ENCODE measurements at regions not wholly inside any gene's neighbourhood (a gene's known extent, or its start where the extent isn't known, plus 50 kb on each side); places are given as distances from the start of the nearest gene placed in this dataset.

DNA sequence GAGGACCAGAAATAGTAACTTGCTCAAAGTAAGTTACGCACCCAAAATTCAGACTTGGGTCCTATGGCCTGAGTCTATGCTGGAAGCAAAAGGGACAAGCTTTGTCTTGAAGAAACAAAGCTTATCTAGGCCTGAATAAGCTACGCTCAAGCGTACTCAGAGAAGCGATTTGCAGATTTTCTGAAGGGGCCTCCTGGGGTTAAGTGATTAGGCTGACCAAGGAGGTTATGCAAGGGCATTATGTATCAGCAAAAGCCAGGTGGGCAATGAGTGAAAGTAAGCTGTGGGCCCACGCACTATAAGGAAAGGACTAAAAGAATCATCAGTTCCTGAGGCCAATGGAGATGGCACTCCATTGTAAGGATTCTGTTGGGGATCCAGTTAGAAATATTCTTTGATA is 122.1 kb downstream of the SNX18 start:
- DNase-seq: no peak

DNA sequence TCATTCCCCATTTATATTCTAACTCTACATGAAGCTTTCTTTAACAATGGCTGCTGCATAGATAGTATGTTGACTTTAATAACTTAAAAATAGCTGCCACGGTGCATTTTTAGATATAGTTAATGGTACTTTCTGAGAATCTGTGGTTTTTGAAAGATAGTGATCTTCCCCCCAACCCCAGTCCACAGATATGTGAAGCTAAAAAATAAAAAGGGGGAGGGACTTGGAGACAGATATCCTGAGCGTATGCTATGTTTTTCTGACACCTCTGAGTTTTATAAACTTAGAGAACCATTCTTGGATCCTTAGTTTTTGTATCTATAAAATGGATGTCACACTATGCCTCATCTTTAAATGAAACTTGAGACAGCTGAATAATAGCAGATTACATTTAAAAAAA is 120.5 kb downstream of the SNX18 start:
- DNase-seq: no peak

DNA sequence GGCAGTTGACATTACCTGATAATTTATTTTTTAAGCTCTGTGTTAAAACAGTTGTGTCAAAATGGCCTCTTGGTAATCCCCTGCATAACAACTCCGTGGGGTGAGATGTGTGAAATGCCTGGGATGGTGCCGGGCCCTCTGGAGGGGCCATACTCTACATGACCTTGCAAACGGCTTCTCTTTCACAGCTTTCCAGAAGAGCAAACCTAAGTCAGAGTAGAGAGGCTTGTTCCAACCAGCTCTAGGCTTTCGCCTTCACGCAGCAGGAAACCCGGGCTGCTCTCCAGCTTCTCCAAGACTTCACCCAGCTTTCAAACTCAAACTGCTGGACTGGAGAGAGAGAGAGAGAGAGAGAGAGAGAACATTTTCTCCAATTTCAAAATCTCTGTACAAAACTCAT is 120.1 kb downstream of the SNX18 start:
- DNase-seq: no peak

DNA sequence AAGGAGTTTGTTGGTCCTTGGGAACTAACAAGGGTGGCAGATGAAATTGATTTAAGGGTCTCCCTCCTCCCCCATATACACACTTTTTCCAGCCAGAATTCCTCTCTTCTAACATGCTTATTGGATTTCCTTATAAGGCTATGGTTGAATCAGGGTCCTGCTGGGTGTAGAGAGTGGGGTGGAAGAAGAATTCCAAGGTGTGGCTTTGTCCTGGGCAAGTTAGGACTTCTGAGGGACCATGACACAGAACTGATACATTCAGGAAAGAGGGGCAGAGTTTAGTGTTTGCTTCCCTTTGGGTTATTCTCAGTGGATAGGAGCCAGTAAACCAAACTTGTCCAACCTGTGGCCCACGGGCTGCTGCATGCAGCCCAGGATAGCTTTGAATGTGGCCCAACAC is 116.5 kb downstream of the SNX18 start:
- no peak for DNase-seq

DNA sequence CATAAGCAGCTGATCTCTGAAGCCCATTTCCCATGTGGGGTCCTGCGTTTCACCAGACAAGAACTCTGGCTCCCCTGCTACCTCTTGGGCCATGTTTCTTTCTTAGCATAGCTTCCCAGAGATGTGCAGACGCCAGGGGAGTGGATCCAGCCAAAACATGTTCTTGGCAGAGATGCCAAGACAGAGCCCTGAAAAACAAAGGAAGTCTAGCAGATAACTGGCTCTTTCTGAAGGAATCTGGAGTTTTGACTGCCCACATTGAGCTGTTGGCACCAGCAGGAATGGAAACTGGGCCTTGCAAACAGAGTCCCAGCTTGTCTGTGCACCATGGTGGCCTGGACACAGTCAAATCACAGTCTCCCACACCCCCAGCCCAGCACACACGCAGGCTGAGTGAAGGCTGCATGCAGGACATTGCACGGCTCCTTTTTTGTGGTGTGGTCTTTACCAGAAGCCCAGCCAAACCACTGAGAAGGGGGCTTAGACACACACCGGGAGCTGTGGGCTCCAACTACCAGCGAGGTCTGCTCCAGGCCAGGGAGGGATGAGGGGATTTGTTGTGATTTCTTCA is 114.7 kb downstream of the SNX18 start:
- no peak for DNase-seq

DNA sequence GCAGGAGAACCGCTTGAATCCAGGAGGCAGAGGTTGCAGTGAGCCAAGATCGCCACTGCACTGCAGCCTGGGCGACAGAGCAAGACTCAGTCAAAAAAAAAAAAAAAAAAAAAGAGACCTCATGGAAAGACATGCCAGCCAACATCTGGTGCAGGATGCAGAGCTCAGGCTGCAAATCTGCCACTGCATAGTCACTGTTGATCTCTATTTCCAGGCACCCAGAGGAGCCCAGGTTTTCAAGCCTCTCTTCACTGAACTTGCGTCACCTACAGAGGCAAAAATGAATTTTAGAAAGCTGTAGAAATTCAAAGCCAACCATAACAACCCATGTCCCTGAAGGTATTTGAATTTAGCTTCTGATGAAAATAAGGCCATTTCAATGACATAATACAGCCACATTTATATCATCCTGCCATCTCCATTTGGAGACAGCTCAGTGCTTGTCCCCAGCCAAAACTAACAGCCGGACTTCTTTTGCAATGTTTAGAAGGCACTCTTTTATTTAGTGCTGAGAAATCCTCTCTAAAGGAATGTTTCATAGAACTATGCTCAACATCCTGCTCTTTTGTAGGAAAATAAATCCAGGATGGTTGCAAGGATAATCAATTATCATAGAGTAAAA is 113.3 kb downstream of the SNX18 start:
- DNase-seq: peak; percentile 52

DNA sequence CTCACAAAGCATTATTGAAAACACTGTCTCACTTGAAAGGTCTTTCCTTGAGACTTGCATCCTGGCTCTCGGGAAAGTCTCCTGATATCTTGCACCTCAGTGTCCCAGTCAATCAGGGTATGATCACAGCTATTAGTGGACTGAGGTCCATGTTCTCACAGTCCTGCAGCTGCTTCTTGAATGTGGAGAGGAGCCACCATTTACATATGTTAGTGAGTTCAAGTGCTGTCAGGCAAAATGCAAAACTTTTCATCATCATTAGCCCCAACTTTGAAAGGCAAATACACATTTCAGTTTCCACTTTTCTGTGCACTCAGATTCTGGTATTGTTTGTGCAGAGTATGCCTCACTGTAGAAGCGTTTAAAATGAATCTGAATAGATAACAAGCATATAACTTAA is 111.6 kb downstream of the SNX18 start:
- no peak for DNase-seq

DNA sequence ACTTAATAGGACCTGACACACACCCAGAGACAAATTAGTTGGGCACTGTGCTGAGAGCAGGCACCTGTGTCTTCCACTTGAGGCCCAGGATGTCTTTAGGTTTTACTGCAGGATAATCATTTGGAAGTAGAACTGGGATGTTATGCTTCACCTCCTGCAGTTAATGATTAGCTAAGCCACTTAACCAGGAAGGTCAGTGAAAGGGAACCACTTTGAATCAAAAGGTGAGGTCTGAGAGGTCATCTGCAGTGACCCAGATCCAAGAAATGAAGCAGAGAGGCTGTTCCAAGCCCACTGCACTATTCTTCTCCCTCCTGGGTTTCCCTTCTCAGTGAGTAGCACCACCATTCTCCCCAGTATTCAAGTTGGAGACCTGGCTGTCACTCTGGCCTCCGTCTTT is 110.5 kb downstream of the SNX18 start:
- no peak for DNase-seq

DNA sequence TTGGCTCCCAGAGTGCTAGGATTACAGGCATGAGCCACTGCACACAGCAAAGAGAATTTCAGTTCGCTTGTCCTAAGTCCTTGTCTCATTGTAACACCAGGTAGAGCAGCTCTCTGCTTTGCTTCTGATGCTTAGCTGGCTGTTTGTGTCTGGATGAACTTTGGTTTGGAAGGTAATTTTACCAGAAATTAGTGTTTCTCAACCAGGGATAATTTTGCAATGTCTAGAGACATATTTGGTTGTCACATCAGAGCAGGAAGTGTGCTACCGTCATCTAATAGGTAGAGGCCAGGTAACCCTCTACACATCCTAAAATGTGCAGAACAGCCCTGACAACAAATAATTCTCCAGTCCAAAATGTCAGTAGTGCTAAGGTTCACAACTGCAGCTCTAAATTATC is 108.8 kb downstream of the SNX18 start:
- no peak for DNase-seq

DNA sequence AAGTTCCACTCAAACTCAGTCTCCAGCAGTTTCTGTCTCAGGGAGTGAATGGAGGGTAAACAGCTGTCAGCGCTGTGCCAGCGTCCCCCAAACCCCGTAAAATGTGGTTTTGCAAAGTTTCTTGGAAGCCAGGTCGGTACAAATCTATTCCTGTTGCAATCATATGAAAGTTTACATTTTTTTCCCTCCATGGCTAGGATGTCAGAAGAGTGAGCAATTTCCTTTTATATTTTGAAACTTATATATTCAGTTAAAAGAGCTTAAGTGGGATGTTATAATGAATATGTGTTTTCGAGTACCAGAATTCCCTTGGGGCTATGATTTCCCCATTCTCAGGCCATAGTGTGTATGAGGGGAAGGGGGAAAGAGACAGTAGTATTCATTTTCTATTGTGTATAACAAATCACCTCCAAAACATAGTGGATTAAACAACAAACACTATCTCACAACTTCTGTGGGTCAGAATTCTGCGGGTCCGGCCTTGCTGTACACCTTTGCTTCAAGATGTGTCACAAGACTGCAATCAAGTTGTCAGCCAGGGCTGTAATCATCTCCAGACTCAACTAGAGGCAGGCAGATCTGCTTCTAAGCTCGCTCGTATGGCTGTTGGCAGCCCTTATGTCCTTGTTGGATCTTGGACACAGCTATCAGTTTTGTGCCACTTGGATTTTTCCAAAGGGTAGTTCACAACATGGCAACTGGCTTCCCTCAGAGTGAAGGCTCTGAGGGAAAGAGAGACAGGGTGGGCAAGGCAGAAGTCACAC is 107.4 kb downstream of the SNX18 start:
- DNase-seq: peak; percentile 91

DNA sequence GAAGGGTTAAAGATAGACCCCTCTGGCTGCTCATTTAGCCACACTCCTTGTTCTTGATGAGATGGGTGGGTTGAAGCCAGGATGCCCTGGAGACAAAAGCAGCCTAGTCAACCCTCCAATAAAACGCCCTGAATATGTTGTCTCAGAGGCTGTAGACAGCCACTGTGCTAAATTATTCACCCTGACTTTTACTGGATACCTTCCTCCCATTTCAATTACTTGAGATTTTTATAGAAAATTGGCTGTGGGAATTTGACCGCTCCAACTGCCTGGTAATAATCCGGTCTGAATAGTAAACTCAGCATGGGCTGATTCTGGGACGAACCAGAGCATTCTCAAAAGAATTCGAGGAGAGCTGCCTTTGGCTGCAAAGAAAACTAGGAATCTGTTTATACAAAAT is 104.2 kb downstream of the SNX18 start:
- no peak for DNase-seq

DNA sequence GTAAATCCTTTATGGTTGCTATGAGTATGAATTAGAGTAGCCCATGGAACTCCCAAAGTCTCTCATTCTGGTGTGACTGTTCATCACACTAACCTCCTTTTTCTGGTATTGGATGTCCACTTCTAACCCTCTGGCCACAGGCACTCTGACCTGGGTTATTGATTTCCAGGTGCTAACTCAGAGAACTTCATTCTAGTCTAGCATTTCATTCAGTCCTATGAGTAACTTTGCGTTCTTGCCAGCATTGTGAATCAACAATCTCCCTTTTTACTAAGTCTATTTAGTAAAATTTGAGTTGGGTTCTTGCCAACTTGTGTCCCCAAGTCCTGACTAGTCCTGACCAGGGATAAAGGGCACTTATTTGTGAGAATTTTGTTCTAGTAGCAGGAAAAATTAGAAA is 103.5 kb downstream of the SNX18 start:
- DNase-seq: no peak

DNA sequence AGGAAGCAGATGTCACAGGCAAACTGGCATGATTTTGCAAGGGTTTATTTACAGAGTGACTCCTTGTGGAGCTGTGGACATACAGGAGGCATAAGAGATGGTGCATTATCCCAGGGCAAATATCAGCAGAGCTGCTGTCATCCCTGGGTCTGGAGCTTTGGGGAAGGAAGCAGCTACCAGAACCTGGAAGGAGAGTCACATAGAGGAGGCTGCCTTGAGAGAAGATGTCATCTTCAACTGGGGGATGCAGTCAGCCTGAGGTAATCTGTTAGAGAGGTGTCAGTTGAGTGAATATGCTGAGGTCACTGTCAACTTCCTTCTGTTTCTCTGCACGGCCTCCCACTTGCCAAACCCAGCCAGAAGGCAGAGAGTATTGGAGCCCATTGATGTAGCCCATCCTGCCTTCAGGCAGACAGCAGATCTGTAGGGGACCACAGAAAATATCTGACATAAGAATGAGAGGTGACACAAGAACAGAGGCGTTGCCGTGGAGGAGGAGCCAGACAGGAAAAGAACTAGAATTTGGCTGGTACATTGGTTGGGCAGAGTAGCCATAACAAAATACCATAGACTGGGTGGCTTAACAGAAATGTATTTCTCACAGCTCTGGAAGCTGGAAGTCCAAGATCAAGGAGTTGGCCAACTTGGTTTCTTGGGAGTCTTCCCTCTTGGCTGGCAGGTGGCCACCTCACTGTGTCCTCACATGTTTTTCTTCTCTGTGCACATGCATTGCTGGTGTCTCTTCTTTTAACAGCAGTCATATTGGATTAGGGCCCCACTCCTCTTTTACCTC is 102.8 kb downstream of the SNX18 start:
- peak; percentile 51 for DNase-seq

DNA sequence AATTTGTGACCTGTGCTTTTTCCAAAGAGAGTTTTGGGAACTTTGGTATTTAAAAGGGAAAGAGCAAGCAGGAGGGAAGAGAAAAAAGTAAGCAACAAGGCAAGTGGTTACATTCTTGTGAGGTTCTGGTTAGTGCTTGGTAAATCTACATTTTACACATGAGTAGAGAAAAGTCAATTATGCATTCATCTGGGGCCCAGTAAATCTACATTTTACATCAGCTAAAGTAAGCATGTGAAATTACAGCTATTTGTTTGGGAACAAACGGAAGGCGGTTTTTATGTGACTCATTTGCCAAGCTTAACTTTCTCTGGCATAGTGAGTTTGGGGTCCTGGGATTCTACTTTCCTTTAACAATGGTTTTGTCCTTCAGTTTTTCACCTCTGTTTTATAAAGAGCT is 102.2 kb downstream of the SNX18 start:
- no peak for DNase-seq

DNA sequence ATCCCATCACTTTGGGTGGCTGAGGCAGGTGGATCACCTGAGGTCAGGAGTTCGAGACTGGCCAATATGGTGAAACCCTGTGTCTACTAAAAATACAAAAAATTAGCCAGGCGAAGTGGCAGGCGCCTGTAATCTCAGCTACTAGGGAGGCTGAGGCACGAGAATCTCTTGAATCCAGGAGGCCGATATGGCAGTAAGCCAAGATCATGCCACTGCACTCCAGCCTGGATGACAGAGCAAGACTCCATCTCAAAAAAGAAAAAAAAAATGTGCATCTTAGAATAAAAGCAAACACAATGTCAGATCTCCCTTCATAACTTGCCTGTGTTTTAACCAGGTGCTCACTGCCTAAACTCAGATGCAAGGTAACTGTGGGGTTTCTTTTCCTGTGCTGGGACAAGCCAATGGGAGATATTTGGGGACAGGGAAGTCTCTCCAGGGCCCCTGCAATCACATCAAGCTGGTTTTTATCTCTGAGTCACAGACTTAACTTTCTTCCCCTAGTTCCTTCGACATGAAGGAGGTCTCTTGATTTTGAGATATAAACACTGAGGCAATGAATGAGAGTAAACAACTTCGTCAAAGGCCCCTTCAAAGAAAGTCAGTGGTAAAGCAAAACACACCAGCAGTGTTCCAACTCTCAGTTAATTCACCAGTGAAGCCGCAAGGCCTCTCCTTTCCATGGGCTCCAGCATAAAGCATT is 99.1 kb downstream of the SNX18 start:
- DNase-seq: no peak

DNA sequence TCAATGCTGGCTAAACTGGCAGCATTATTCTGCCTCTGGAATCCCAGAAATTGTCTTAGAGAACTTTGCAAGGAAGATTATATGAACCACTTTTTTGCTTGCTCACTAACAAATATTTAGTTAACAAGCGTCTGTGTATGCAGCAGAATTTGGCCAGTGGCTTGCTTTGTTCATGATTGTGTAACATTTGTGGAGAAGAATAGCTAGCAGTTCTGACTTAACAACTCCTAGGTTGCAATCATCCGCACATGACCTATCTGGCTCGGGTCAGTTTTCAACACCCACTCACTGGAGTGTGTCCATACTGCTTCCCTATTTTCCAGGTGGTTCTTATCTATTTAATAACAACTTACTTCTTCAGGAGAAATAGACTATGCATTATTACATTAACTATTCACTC is 98.5 kb downstream of the SNX18 start:
- no peak for DNase-seq

DNA sequence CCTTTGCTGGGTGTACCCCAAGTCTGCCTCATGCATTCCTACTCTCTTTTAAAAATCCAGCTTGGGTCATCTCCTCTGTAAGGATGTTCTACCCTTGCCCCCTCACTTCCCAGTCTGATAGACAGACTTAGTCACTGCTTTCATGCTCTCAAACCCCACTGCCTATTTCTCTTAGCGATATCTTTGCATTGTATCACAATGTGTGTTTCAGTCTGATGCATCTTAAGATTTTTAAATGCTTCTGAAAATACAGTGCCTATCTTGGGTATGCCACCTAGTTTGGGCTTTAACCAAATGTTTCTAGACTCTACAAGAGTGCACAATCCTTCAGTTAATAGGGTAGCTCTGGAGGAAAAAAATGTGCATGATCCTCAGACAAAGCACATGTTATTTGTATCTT is 97.8 kb downstream of the SNX18 start:
- DNase-seq: no peak

DNA sequence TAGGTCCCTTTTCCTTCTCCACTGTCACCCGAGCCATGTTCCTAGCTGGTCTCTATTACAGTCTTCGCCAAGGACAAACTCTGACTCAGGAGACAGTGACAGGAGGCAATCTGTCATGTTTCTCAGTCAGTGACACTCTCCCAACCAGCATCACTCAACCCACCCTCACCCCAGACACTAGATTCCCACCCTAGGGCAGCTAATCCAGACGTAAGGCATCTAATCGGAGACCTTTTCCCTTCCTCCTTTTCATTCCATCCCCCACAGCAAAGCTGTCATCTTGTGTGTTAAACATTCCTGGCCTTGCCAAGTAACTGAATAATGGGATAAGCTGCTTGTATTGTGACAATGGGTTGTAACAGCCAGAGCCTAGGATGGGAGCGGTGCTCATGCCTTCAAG is 95.2 kb downstream of the SNX18 start:
- DNase-seq: no peak

DNA sequence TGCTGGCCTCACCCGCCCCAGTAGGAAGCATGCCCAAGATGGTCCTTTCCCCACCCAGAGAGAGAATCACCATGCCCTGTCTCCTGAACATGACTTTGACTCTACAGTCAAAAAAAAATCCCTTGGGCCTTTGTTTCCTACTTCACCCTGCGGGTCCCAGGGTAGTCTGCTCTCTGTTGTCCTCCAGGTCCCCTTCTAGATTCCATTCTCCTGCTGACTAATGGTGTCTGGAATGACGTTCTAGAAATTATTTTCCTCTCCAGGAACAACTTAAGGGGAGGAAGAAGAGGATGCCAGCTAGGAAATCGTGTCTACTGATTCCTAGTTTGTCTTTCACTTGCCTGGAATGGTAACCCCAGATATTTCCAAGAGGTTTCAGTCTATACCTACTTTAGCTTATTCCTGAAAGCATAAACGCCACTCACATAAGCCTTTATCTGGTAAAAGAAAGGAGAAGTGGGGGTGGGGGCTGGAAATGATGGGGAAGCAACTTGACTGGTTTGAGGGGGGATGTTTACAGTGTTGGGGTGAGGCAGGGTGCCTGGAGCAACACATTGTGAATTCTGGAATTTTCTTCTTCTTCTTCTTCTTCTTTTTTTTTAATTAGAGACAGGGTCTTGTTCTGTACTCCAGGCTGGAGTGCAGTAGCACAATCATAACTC is 93.9 kb downstream of the SNX18 start:
- DNase-seq: peak; percentile 62

DNA sequence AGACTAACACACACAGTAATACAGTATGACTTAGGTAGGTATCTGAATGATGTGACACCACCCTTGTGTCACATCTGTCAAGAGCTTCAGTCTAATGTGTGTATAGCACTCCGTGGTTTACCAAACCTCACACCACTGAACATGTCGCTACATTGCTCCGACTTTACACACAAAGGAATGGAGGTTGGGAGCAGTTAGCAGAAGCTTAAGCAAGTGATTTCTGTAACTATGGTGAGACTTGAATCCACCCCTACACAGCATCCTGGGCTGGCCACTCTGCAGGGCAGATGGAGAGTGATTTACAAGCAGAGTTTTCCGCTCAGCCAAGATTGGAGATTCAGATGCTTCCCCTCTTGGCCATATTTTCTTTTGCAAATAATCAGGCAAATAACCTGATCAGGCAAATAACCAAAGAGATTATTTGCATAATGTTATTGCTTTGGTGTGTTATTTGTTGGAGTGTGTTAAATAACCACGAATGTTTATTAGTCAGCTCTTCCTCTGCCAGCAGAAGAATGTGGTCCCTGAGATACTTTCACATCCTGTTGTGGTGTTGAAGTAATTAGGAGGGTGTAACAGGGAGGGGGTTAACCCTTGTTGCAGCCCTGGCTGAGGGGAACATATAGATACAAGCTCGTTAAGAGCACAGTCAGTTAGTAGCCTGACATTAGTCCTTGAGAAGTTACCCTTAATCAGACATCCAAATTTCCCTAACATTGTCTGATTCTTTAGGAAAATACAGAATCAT is 92.8 kb downstream of the SNX18 start:
- peak; percentile 55 for DNase-seq

DNA sequence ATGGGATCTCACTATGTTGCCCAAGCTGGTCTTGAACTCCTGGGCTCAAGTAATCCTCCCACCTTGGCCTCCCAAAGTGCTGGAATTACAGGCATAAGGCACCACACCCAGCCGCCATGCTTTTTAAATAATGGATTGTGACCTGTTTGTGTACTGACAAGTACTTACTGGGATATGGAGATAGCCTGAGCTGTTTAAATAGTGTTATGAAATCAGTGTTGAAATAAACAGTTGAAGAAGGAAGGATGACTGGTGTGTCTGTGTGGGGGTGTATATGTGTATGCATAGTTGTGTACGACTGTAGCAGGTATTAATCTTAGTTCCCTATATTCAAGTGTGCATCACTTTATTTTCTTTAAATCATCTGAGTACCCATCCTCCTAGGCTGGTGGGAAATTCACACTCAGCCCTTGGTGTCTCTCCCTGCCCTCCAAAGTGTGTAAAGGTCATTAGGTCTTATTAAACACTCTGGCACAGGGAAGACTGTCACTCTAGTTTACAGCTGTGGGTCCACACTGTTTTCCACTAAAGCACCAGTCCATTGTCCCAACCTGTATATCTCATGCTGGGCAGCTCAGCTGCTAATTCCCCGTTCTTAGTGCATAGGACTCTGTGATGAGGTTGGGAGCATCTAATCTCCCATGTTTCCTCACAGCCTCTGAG is 91.0 kb downstream of the SNX18 start:
- DNase-seq: no peak

Measured in fibroblast of skin of scalp (primary cell).